NB4 (cell line): ENCODE measurements at regions not wholly inside any gene's neighbourhood (a gene's known extent, or its start where the extent isn't known, plus 50 kb on each side); places are given as distances from the start of the nearest gene placed in this dataset.

ENCODE experiments used
- CTCF ChIP-seq: IDR thresholded peaks from one replicate; pipeline ENCODE4 v1.5.1; 2012; ENCODE audit warnings: low read depth, low read length
- POLR2A ChIP-seq: IDR thresholded peaks from 2 replicates; pipeline ENCODE4 v1.6.1; 2011; ENCODE audit warnings: mild to moderate bottlenecking; ENCODE audit not compliant: insufficient read length; ENCODE audit errors: extremely low read depth

GRCh38 chr11:112650527-112650926 lies 310.7 kb upstream of the NCAM1 start:
- no peak for TF ChIP-seq CTCF
- TF ChIP-seq POLR2A = no peak
